Heart left ventricle (tissue), 13 donors: ENCODE measurements at regions not wholly inside any gene's neighbourhood (a gene's known extent, or its start where the extent isn't known, plus 50 kb on each side); places are given as distances from the start of the nearest gene placed in this dataset.

Experiments
- POLR2A ChIP-seq, 2 donors: fragments of 450-650 bp; IDR thresholded peaks; one replicate each; pipeline ENCODE4 v1.6.1; 2017; ENCODE audit warnings: antibody characterized with exemption in 2 of 2, mild to moderate bottlenecking in 2 of 2, moderate library complexity in 2 of 2
- TF ChIP-seq, protein P1 (sequence below), 12 donors: fragments of 200-600 bp; sonication (generic) in 4 of 12; IDR thresholded peaks; one replicate each; pipeline versions ENCODE4 v1.5.0 to v1.8.0; 2018 to 2022; ENCODE audit warnings: antibody characterized with exemption in 12 of 12, mild to moderate bottlenecking in 5 of 12
- donor health status: ischemic (EF 13 %, LVEDD 7.1; RV severe dilation, severe dysfunction).
- donor health status: DM: no; HTN: yes; CAD: no.
- donor health status: DM: no; HTN: no; CAD: no.
- donor health status: ischemic (EF 25% LVEDD 6.9; RV normal size, moderate dysfunction).
- donor health status: ischemic (EF 25% LVEDD 5.7; RV mildly dilated, moderate dysfunction).
- donor health status: ischemic (EF 35%, LVEDD 5.7; RV mildly dilated, moderate dysfunction).
- donor health status: nonischemic (EF 11% LVEDD 7.7; RV severe dilation, severe dysfunction).
- donor health status: DM: yes; HTN: yes; CAD: no.
- donor health status: PGD.
- donor health status: ischemic (EF 29% LVEDD 5.4; RV normal size, mild dysfunction).
- donor health status: nonischemic (EF 23%, LVEDD 6.1; RV moderate dilation, normal function).

DNA sequence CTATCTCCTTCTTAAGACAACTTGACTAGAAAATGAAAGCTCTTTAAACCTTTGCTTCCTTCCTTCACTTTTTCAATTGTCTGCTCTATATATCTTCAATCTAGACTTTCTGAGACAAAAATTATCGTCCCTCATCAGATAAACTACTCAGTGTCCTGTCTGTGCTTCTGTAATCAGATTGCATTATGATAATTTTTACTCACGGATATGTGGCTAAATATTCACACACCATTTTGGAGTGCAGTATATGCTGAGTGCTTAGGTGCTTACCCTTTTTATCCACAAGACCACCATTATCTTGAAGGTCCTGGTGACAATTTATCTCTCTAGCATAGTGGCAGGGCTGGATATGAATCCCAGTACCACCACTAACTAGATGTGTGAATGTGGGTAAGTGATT, 1012.3 kb downstream of the TUSC7 start:
- TF ChIP-seq, protein P1, sequence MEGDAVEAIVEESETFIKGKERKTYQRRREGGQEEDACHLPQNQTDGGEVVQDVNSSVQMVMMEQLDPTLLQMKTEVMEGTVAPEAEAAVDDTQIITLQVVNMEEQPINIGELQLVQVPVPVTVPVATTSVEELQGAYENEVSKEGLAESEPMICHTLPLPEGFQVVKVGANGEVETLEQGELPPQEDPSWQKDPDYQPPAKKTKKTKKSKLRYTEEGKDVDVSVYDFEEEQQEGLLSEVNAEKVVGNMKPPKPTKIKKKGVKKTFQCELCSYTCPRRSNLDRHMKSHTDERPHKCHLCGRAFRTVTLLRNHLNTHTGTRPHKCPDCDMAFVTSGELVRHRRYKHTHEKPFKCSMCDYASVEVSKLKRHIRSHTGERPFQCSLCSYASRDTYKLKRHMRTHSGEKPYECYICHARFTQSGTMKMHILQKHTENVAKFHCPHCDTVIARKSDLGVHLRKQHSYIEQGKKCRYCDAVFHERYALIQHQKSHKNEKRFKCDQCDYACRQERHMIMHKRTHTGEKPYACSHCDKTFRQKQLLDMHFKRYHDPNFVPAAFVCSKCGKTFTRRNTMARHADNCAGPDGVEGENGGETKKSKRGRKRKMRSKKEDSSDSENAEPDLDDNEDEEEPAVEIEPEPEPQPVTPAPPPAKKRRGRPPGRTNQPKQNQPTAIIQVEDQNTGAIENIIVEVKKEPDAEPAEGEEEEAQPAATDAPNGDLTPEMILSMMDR (IDR thresholded peaks at IDR 0.05) = no peak
- TF ChIP-seq POLR2A (IDR thresholded peaks at IDR 0.05) = no peak
